ENCODE measurements at regions not wholly inside any gene's neighbourhood (a gene's known extent, or its start where the extent isn't known, plus 50 kb on each side); places are given as distances from the start of the nearest gene placed in this dataset.

DNA sequence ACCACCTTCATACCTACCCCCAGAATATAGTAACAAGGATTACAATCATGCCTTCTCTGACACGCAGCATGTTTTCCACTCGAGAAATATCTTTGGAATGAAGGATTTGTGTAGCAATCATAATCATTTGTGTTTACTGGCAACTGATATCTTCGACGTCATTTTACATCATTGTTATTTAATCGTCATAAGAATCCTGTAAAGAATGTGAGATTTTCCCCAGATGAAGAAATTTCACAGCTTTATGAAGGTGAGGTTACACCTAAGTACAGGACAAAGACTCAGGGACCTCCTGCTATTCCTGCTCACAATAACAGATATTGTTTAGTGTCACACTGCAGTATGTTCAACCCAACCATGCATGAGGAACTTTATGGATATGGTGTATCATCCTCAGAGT is 198.2 kb upstream of the LDB2 start:
- Histone ChIP-seq H3K4me1 (ENCODE audit: control insufficient read depth in 5 of 5, insufficient read depth in 5 of 5, low read length in 5 of 5) (peaks cover 0 to 9% (median 6%) of the 10 kb centered on the region in 5 donors), H3K27ac (ENCODE audit: low read depth in 1 of 2, low read length in 1 of 2) (no peak overlapping the region), H3K27me3 (ENCODE audit: control insufficient read depth in 3 of 3, insufficient read depth in 3 of 3, low read length in 2 of 3) (peaks cover 0 to 5% (median 0%) of the 10 kb centered on the region in 3 donors), H3K4me3 (no peak overlapping the region), H3K9me3 (ENCODE audit: control insufficient read depth in 4 of 4, insufficient read depth in 3 of 4, low read length in 3 of 4) (no peaks in the 10 kb centered on the region), H3K36me3 (ENCODE audit: control insufficient read depth in 4 of 4, insufficient read depth in 4 of 4, low read length in 4 of 4) (no peaks in the 10 kb centered on the region), H3K9ac (ENCODE audit: insufficient read depth in 1 of 2, low read length in 2 of 2) (no peak overlapping the region)
- 85 to 92% methylated on average over 5 of the region's 5 CpGs for WGBS, 2 donors
- no peak for DNase-seq
- ATAC-seq (ENCODE audit: insufficient read depth, low FRiP score), result no peak
- TF ChIP-seq, protein P1, sequence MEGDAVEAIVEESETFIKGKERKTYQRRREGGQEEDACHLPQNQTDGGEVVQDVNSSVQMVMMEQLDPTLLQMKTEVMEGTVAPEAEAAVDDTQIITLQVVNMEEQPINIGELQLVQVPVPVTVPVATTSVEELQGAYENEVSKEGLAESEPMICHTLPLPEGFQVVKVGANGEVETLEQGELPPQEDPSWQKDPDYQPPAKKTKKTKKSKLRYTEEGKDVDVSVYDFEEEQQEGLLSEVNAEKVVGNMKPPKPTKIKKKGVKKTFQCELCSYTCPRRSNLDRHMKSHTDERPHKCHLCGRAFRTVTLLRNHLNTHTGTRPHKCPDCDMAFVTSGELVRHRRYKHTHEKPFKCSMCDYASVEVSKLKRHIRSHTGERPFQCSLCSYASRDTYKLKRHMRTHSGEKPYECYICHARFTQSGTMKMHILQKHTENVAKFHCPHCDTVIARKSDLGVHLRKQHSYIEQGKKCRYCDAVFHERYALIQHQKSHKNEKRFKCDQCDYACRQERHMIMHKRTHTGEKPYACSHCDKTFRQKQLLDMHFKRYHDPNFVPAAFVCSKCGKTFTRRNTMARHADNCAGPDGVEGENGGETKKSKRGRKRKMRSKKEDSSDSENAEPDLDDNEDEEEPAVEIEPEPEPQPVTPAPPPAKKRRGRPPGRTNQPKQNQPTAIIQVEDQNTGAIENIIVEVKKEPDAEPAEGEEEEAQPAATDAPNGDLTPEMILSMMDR (IDR thresholded peaks at IDR 0.05; ENCODE audit: control extremely low read depth, extremely low read depth), result no peak

DNA sequence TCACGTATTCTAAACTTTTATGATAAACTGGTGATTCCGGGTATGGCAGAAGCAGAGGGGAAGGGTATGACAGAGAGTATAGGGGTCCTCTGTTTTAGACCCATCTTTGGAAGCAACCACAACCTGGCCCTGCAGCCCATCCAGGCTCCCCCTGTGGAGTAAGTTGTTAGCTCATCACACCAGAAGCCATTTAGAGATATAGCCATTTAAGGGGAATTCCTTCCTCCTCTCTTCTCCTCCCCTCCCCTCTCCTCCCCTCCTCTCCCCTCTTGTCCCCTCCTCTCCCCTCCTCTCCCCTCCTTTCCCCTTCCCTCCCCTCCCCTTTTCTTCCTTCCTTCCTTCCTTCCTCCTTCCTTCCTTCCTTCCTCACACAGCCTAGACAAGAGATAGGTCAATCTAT is 197.3 kb upstream of the LDB2 start:
- H3K36me3 ChIP-seq (ENCODE audit: control insufficient read depth in 4 of 4, insufficient read depth in 4 of 4, low read length in 4 of 4), result no peaks in the 10 kb centered on the region
- TF ChIP-seq, protein P1 (IDR thresholded peaks at IDR 0.05; ENCODE audit: control extremely low read depth, extremely low read depth), result no peak
- H3K27ac ChIP-seq (ENCODE audit: low read depth in 1 of 2, low read length in 1 of 2), result no peak overlapping the region
- 83 to 85% methylated on average over 2 of the region's 2 CpGs for WGBS, 2 donors
- peaks cover 0 to 9% (median 6%) of the 10 kb centered on the region in 5 donors for H3K4me1 ChIP-seq (ENCODE audit: control insufficient read depth in 5 of 5, insufficient read depth in 5 of 5, low read length in 5 of 5)
- H3K9ac ChIP-seq (ENCODE audit: insufficient read depth in 1 of 2, low read length in 2 of 2), result no peak overlapping the region
- no peak for ATAC-seq (ENCODE audit: insufficient read depth, low FRiP score)
- H3K27me3 ChIP-seq (ENCODE audit: control insufficient read depth in 3 of 3, insufficient read depth in 3 of 3, low read length in 2 of 3), result peaks cover 0 to 5% (median 0%) of the 10 kb centered on the region in 3 donors
- no peaks in the 10 kb centered on the region for H3K9me3 ChIP-seq (ENCODE audit: control insufficient read depth in 4 of 4, insufficient read depth in 3 of 4, low read length in 3 of 4)
- DNase-seq, result no peak
- no peak overlapping the region for H3K4me3 ChIP-seq

DNA sequence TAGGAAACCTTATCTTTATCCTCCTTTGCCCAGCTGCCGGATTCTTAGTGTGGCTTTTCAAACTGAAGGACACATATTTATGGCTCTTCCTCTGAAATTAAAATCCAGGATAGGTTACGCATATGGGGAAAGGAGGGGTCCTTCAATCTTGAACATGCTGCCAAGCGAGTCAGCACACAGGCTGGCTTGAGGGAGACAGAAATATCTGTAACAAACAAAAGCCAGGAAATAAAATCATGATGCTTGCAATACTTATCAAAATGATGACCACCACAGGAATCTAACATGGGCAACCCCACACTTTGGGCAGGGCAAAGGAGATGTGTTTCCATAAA is 196.4 kb upstream of the LDB2 start:
- TF ChIP-seq, protein P1 (IDR thresholded peaks at IDR 0.05; ENCODE audit: control extremely low read depth, extremely low read depth), result no peak
- no peak for DNase-seq
- peaks cover 0 to 9% (median 6%) of the 10 kb centered on the region in 5 donors for H3K4me1 ChIP-seq (ENCODE audit: control insufficient read depth in 5 of 5, insufficient read depth in 5 of 5, low read length in 5 of 5)
- no peak overlapping the region for H3K9ac ChIP-seq (ENCODE audit: insufficient read depth in 1 of 2, low read length in 2 of 2)
- no peaks in the 10 kb centered on the region for H3K9me3 ChIP-seq (ENCODE audit: control insufficient read depth in 4 of 4, insufficient read depth in 3 of 4, low read length in 3 of 4)
- ATAC-seq (ENCODE audit: insufficient read depth, low FRiP score), result no peak
- no peaks in the 10 kb centered on the region for H3K36me3 ChIP-seq (ENCODE audit: control insufficient read depth in 4 of 4, insufficient read depth in 4 of 4, low read length in 4 of 4)
- 27 to 30% methylated on average over 3 of the region's 3 CpGs for WGBS, 2 donors
- H3K27me3 ChIP-seq (ENCODE audit: control insufficient read depth in 3 of 3, insufficient read depth in 3 of 3, low read length in 2 of 3), result peaks cover 0 to 5% (median 0%) of the 10 kb centered on the region in 3 donors
- no peak overlapping the region for H3K27ac ChIP-seq (ENCODE audit: low read depth in 1 of 2, low read length in 1 of 2)
- H3K4me3 ChIP-seq, result no peak overlapping the region
